Endothelial cell of umbilical vein (primary cell): ENCODE measurements at regions not wholly inside any gene's neighbourhood (a gene's known extent, or its start where the extent isn't known, plus 50 kb on each side); places are given as distances from the start of the nearest gene placed in this dataset.

ENCODE experiments used
- BruUV-seq: library from RNA; stranded (reverse); fragments of 400-500 nt; replicated peaks from 2 replicates; lab custom pipeline; 2021; lab: Mats Ljungman, UMichigan
- CTCF ChIA-PET: fragments of 300-600, 350-600 bp; sonication (Branson Sonifier 250); formaldehyde crosslinking; loops from one replicate; lab custom pipeline; 2021; ENCODE audit warnings: antibody characterized with exemption, inconsistent platforms; lab: Charles Lee
- POLR2A ChIA-PET: fragments of 300-600, 350-600 bp; sonication (Branson Sonifier 250); formaldehyde crosslinking; loops from one replicate; lab custom pipeline; 2021; ENCODE audit warnings: antibody characterized with exemption, inconsistent platforms; lab: Charles Lee
- DNase-seq: peaks from one replicate; pipeline ENCODE4 v3.0.0-alpha.2; 2011; ENCODE audit warnings: low read depth, low spot score
- FAIRE-seq: peaks from 2 replicates; lab custom pipeline; 2011; peaks lifted over from hg19 to GRCh38; lab: Jason Lieb, UNC
- H2AFZ ChIP-seq: 2 replicates; pipeline ENCODE4 v1.6.0; 2012; ENCODE audit warnings: low read depth, low read length, control low read depth, inconsistent platforms
- H3K27ac ChIP-seq: 2 replicates; pipeline ENCODE4 v1.5.1; 2011; ENCODE audit warnings: low read depth, mild to moderate bottlenecking, control low read depth, low read length, moderate library complexity; ENCODE audit not compliant: insufficient read depth
- H3K27me3 ChIP-seq, 2 experiments: 2 replicates each; pipeline versions ENCODE4 v1.6.0 to v1.6.1; 2011; ENCODE audit warnings: low read length in 2 of 2, mixed read lengths in 1 of 2; ENCODE audit not compliant: control insufficient read depth in 2 of 2, insufficient read depth in 2 of 2
- H3K36me3 ChIP-seq, 2 experiments: 2 replicates in 1 of 2; 3 replicates in 1 of 2; pipeline ENCODE4 v1.5.1; 2011; ENCODE audit warnings: low read length in 2 of 2, mild to moderate bottlenecking in 1 of 2, moderate library complexity in 1 of 2; ENCODE audit not compliant: control insufficient read depth in 2 of 2, insufficient read depth in 2 of 2; ENCODE audit errors: extremely low read depth in 1 of 2
- H3K4me1 ChIP-seq: 3 replicates; pipeline ENCODE4 v1.5.1; 2011; ENCODE audit warnings: mild to moderate bottlenecking, low read length; ENCODE audit not compliant: control insufficient read depth, insufficient read depth; ENCODE audit errors: extremely low read depth
- H3K4me2 ChIP-seq: 2 replicates; pipeline ENCODE4 v1.6.1; 2011; ENCODE audit warnings: low read length, control low read depth, mixed read lengths; ENCODE audit not compliant: insufficient read depth
- H3K4me3 ChIP-seq, 3 experiments: fragments of 200-600 bp in 1 of 3; sonication (generic), shearing (Covaris generic) in 1 of 3; replicated peaks in 1 of 3; 2 replicates each; pipeline ENCODE4 v1.5.1; 2011 to 2016; ENCODE audit warnings: control low read depth in 3 of 3, low read length in 3 of 3, mild to moderate bottlenecking in 2 of 3, inconsistent platforms in 1 of 3, low read depth in 1 of 3, moderate library complexity in 1 of 3; ENCODE audit not compliant: insufficient read depth in 1 of 3
- H3K79me2 ChIP-seq: 2 replicates; pipeline ENCODE4 v1.6.0; 2012; ENCODE audit warnings: low read length, inconsistent platforms; ENCODE audit not compliant: control insufficient read depth, insufficient read depth
- H3K9ac ChIP-seq: replicated peaks from 2 replicates; pipeline ENCODE3; 2011; ENCODE audit warnings: low read length, control low read depth; ENCODE audit not compliant: insufficient read depth; ENCODE audit errors: extremely low read depth
- H3K9me1 ChIP-seq: replicated peaks from 3 replicates; pipeline ENCODE4 v1.6.0; 2011; ENCODE audit warnings: mild to moderate bottlenecking, low read length; ENCODE audit not compliant: control insufficient read depth, insufficient read depth; ENCODE audit errors: extremely low read depth
- H3K9me3 ChIP-seq: replicated peaks from 2 replicates; pipeline ENCODE4 v1.5.1; 2012; ENCODE audit warnings: low read length, inconsistent platforms; ENCODE audit not compliant: control insufficient read depth, insufficient read depth
- H4K20me1 ChIP-seq: replicated peaks from 2 replicates; pipeline ENCODE3; 2011; ENCODE audit warnings: mild to moderate bottlenecking, low read length; ENCODE audit not compliant: control insufficient read depth, insufficient read depth; ENCODE audit errors: extremely low read depth
- CTCF ChIP-seq, 2 donors: IDR thresholded peaks; 1 replicate in 1 of 2; 2 replicates in 1 of 2; pipeline ENCODE4 v1.5.1; 2011; ENCODE audit warnings: low read length in 2 of 2, mild to moderate bottlenecking in 2 of 2, moderate library complexity in 2 of 2, control low read depth in 1 of 2, inconsistent platforms in 1 of 2, low read depth in 1 of 2; ENCODE audit not compliant: insufficient read depth in 1 of 2; ENCODE audit errors: extremely low read depth in 1 of 2
- EZH2 ChIP-seq: IDR thresholded peaks from 2 replicates; pipeline ENCODE4 v1.6.1; 2012; ENCODE audit warnings: borderline replicate concordance, low read depth, mild to moderate bottlenecking, moderate library complexity, low read length, inconsistent platforms; ENCODE audit not compliant: severe bottlenecking
- GATA2 ChIP-seq: IDR thresholded peaks from 2 replicates; pipeline ENCODE4 v1.7.0; 2011; ENCODE audit warnings: low read depth, mild to moderate bottlenecking, moderate library complexity, mixed read lengths, low read length; ENCODE audit not compliant: insufficient read length, insufficient read depth
- JUN ChIP-seq: IDR thresholded peaks from 2 replicates; pipeline ENCODE4 v1.6.1; 2011; ENCODE audit warnings: borderline replicate concordance, low read depth; ENCODE audit not compliant: insufficient read length, insufficient read depth
- MAX ChIP-seq: IDR thresholded peaks from 2 replicates; pipeline ENCODE4 v1.6.1; 2011; ENCODE audit not compliant: insufficient read depth, insufficient read length
- MYC ChIP-seq: IDR thresholded peaks from one replicate; pipeline ENCODE4 v1.6.1; 2011; ENCODE audit warnings: mild to moderate bottlenecking, low read depth, low read length
- POLR2A ChIP-seq: IDR thresholded peaks from 2 replicates; pipeline ENCODE4 v1.6.1; 2012; ENCODE audit warnings: low read depth, mild to moderate bottlenecking, control low read depth, low read length
- POLR2AphosphoS5 ChIP-seq: IDR thresholded peaks from 2 replicates; pipeline ENCODE4 v1.6.1; 2012; ENCODE audit warnings: low read depth, mild to moderate bottlenecking, control low read depth, low read length, moderate library complexity; ENCODE audit not compliant: insufficient read depth
- dilution Hi-C: fragments of 300-500 bp; cut with MboI; formaldehyde crosslinking; loops from one replicate; pipeline ENCODE4 v1.15.0; 2019; ENCODE audit warnings: low sequenced_read_pairs; ENCODE audit not compliant: extremely low pct_ligation_motif_present
- intact Hi-C: fragments of 100-400 bp; cut with micrococcal nuclease; formaldehyde crosslinking; loops from one replicate; pipeline ENCODE4 v1.10.0; 2022

GRCh38 chr6:72497186-72497585 lies 124.7 kb upstream of the KCNQ5 start:
- no peaks in the 10 kb centered on the region for H3K36me3 ChIP-seq
- ChIA-PET CTCF (interaction anchor here (1.1 kb wide), 1 partner anchor 21 kb away, joined by 3 read pairs; no protein-coding TSS in a partner anchor), POLR2A (no interaction called here)
- no peaks in the 10 kb centered on the region for H3K9me1 ChIP-seq
- H2AFZ ChIP-seq, result no peak overlapping the region
- no peaks in the 10 kb centered on the region for H4K20me1 ChIP-seq
- H3K79me2 ChIP-seq, result no peaks in the 10 kb centered on the region
- no peak for TF ChIP-seq MYC
- no peak for TF ChIP-seq CTCF (IDR thresholded peaks at IDR 0.05; ENCODE audit: extremely low read depth in 1 of 2, insufficient read depth in 1 of 2, low read depth in 1 of 2, low read length in 2 of 2)
- no peak for TF ChIP-seq MAX
- no peak for TF ChIP-seq POLR2A
- TF ChIP-seq JUN, result no peak
- TF ChIP-seq GATA2, result no peak
- no peak for TF ChIP-seq EZH2
- TF ChIP-seq POLR2AphosphoS5, result no peak
- DNase-seq, result no peak
- no peaks in the 10 kb centered on the region for H3K9me3 ChIP-seq
- no peaks in the 10 kb centered on the region for H3K27me3 ChIP-seq
- intact Hi-C loops (no loop called here), dilution Hi-C loops (no loop called here)
- H3K4me2 ChIP-seq, result no peak overlapping the region
- no TSS peak for BruUV-seq
- no peak overlapping the region for H3K27ac ChIP-seq
- H3K9ac ChIP-seq, result no peak overlapping the region
- no peak overlapping the region for H3K4me3 ChIP-seq
- no peaks in the 10 kb centered on the region for H3K4me1 ChIP-seq
- FAIRE-seq, result no peak
